CD4-positive, alpha-beta T cell (primary cell): ENCODE measurements at regions not wholly inside any gene's neighbourhood (a gene's known extent, or its start where the extent isn't known, plus 50 kb on each side); places are given as distances from the start of the nearest gene placed in this dataset.

Source experiments
- ATAC-seq: fragments of 200-7000 bp; cut with Tn5 transposase; one replicate; pipeline ENCODE4 v1.10.0; 2022; ENCODE audit warnings: mild to moderate bottlenecking; ENCODE audit not compliant: poor library complexity
- CTCF ChIA-PET: fragments of 350-600 bp; sonication (Branson Sonifier 250); formaldehyde crosslinking; loops from one replicate; lab custom pipeline; 2021; ENCODE audit warnings: antibody characterized with exemption, inconsistent platforms; lab: Charles Lee
- POLR2A ChIA-PET: fragments of 350-600 bp; sonication (Branson Sonifier 250); formaldehyde crosslinking; loops from one replicate; lab custom pipeline; 2021; ENCODE audit warnings: antibody characterized with exemption, inconsistent platforms; lab: Charles Lee
- DNase-seq, 14 experiments: peaks; one replicate each; pipeline ENCODE4 v3.0.0-alpha.2; 2013 to 2020; ENCODE audit warnings: mixed read lengths in 2 of 14
- H3K27ac ChIP-seq, 2 donors: one replicate each; pipeline versions ENCODE4 v1.5.1 to v1.7.0; 2013; ENCODE audit warnings: low read length in 2 of 2, low read depth in 1 of 2, mild to moderate bottlenecking in 1 of 2
- H3K27me3 ChIP-seq, 2 experiments: 1 replicate in 1 of 2; 2 replicates in 1 of 2; pipeline versions ENCODE4 v1.6.1 to v1.7.0; 2013; ENCODE audit warnings: low read length in 2 of 2, control low read depth in 1 of 2, mild to moderate bottlenecking in 1 of 2, moderate library complexity in 1 of 2; ENCODE audit not compliant: insufficient read depth in 2 of 2, control insufficient read depth in 1 of 2
- H3K36me3 ChIP-seq: one replicate; pipeline ENCODE4 v1.6.1; 2013; ENCODE audit warnings: low read length, control low read depth; ENCODE audit not compliant: insufficient read depth
- H3K4me1 ChIP-seq: one replicate; pipeline ENCODE4 v1.6.1; 2013; ENCODE audit warnings: low read length, control low read depth; ENCODE audit not compliant: insufficient read depth
- H3K4me3 ChIP-seq: one replicate; pipeline ENCODE4 v1.5.1; 2013; ENCODE audit warnings: mild to moderate bottlenecking, low read length, moderate library complexity
- H3K9me3 ChIP-seq, 2 experiments: 1 replicate in 1 of 2; 2 replicates in 1 of 2; pipeline versions ENCODE4 v1.6.1 to v1.7.0; 2013; ENCODE audit warnings: low read length in 2 of 2, mild to moderate bottlenecking in 2 of 2, control low read depth in 1 of 2, moderate library complexity in 1 of 2; ENCODE audit not compliant: control insufficient read depth in 1 of 2, insufficient read depth in 1 of 2
- H3K27ac Mint-ChIP-seq: one replicate; pipeline ENCODE4 v1.8.0; 2020; ENCODE audit warnings: mixed read lengths
- H3K27me3 Mint-ChIP-seq: one replicate; pipeline ENCODE4 v1.8.0; 2021; ENCODE audit warnings: mixed read lengths
- H3K36me3 Mint-ChIP-seq: one replicate; pipeline ENCODE4 v1.8.0; 2021; ENCODE audit warnings: low read depth, mixed read lengths
- H3K4me1 Mint-ChIP-seq: one replicate; pipeline ENCODE4 v1.8.0; 2021; ENCODE audit warnings: low read depth, mixed read lengths
- H3K4me3 Mint-ChIP-seq: one replicate; pipeline ENCODE4 v1.8.0; 2020; ENCODE audit warnings: mild to moderate bottlenecking, mixed read lengths
- H3K9me3 Mint-ChIP-seq: one replicate; pipeline ENCODE4 v1.8.0; 2020; ENCODE audit warnings: mixed read lengths
- CTCF ChIP-seq: fragments of 200-600 bp; IDR thresholded peaks from one replicate; pipeline ENCODE4 v1.8.0; 2022; ENCODE audit warnings: antibody characterized with exemption, mild to moderate bottlenecking
- intact Hi-C, 2 experiments: fragments of 100-400 bp; cut with DNase I in 1 of 2; cut with micrococcal nuclease in 1 of 2; formaldehyde crosslinking; loops; one replicate each; pipeline versions ENCODE4 v1.15.1 to v1.9.0; 2023 to 2025; cut with DNase I, micrococcal nuclease

GRCh38 chr3:66762916-66763693, 235.0 kb upstream of the KBTBD8 start:
- Histone ChIP-seq H3K27ac (no peak overlapping the region), H3K27me3 (no peaks in the 10 kb centered on the region), H3K36me3 (no peaks in the 10 kb centered on the region), H3K4me1 (no peaks in the 10 kb centered on the region), H3K9me3 (peaks cover 0 to 3% of the 10 kb centered on the region in 2 experiments), H3K4me3 (no peak overlapping the region)
- CTCF ChIA-PET = no interaction called here
- H3K27ac Mint-ChIP-seq = no peak overlapping the region
- no peaks in the 10 kb centered on the region for H3K27me3 Mint-ChIP-seq
- no peaks in the 10 kb centered on the region for H3K36me3 Mint-ChIP-seq
- intact Hi-C loops = no loop called here
- peaks cover 11% of the 10 kb centered on the region for H3K9me3 Mint-ChIP-seq
- POLR2A ChIA-PET = no interaction called here
- no peak overlapping the region for H3K4me3 Mint-ChIP-seq
- TF ChIP-seq CTCF = no peak
- ATAC-seq = no peak
- DNase-seq = no peak
- no peaks in the 10 kb centered on the region for H3K4me1 Mint-ChIP-seq

GRCh38 chr3:66778107-66778506, 220.0 kb upstream of the KBTBD8 start:
- POLR2A ChIA-PET = no interaction called here

GRCh38 chr3:66778777-66779176, 219.3 kb upstream of the KBTBD8 start:
- Histone ChIP-seq H3K9me3 (no peaks in the 10 kb centered on the region), H3K36me3 (no peaks in the 10 kb centered on the region), H3K4me3 (no peak overlapping the region), H3K27ac (no peak overlapping the region), H3K27me3 (no peaks in the 10 kb centered on the region), H3K4me1 (no peaks in the 10 kb centered on the region)
- Mint-ChIP-seq H3K27ac (no peak overlapping the region), H3K4me3 (no peak overlapping the region), H3K36me3 (no peaks in the 10 kb centered on the region), H3K27me3 (peaks cover 20% of the 10 kb centered on the region), H3K4me1 (no peaks in the 10 kb centered on the region), H3K9me3 (no peaks in the 10 kb centered on the region)
- ATAC-seq (no peak), DNase-seq (no peak)
- intact Hi-C loops = no loop called here
- POLR2A ChIA-PET = no interaction called here
- no peak for TF ChIP-seq CTCF
- CTCF ChIA-PET = no interaction called here

More at GRCh38 chr3:66778107-66778506, 220.0 kb upstream of the KBTBD8 start:
- CTCF ChIA-PET = no interaction called here
- H3K27me3 ChIP-seq = no peaks in the 10 kb centered on the region
- Mint-ChIP-seq H3K4me3 (no peak overlapping the region), H3K4me1 (no peaks in the 10 kb centered on the region), H3K36me3 (no peaks in the 10 kb centered on the region), H3K27me3 (peaks cover 20% of the 10 kb centered on the region), H3K9me3 (no peaks in the 10 kb centered on the region), H3K27ac (no peak overlapping the region)
- H3K27ac ChIP-seq = no peak overlapping the region
- no peak for ATAC-seq
- no peaks in the 10 kb centered on the region for H3K4me1 ChIP-seq
- intact Hi-C loops = no loop called here
- no peak for TF ChIP-seq CTCF
- H3K36me3 ChIP-seq = no peaks in the 10 kb centered on the region
- no peaks in the 10 kb centered on the region for H3K9me3 ChIP-seq
- DNase-seq = no peak
- H3K4me3 ChIP-seq = no peak overlapping the region
